AG10803 (cell line): ENCODE measurements at regions not wholly inside any gene's neighbourhood (a gene's known extent, or its start where the extent isn't known, plus 50 kb on each side); places are given as distances from the start of the nearest gene placed in this dataset.
"Not testable (repeated sequence)": the region's sequence is repeated elsewhere in the genome, so short reads cannot be mapped to it uniquely, and the experiment has no call there.

Source experiments
- DNase-seq: peaks from one replicate; pipeline ENCODE4 v3.0.0; 2010; ENCODE audit warnings: low read depth
- H3K4me3 ChIP-seq: 2 replicates; pipeline ENCODE4 v1.5.1; 2011; ENCODE audit warnings: mild to moderate bottlenecking, low read length, control low read depth
- TF ChIP-seq, protein P1 (sequence below): conservative IDR thresholded peaks from 2 replicates; pipeline ENCODE4 v1.5.1; 2011; ENCODE audit warnings: mild to moderate bottlenecking, low read length, control low read depth, inconsistent platforms

DNA sequence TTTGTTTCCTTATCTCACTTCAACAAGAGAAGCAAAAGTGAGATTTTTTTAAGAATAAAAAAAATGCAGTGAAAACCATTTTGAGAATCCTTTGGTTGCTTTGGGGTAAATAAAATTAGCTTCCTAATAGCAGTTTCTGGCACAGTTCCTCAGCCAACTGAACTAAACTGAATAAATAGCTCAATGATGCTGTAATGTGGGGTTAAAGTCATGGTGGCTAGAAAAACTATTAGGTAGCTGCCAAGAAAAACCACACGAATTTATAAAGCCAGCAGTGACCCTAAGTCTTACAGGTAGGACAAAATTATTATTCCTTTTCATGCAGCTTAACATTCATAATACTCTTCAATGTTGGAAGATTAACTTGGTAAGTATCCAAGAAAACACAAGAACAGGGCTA lies 142.4 kb downstream of the APIP start:
- no peak for DNase-seq
- H3K4me3 ChIP-seq = no peak overlapping the region
- TF ChIP-seq, protein P1, sequence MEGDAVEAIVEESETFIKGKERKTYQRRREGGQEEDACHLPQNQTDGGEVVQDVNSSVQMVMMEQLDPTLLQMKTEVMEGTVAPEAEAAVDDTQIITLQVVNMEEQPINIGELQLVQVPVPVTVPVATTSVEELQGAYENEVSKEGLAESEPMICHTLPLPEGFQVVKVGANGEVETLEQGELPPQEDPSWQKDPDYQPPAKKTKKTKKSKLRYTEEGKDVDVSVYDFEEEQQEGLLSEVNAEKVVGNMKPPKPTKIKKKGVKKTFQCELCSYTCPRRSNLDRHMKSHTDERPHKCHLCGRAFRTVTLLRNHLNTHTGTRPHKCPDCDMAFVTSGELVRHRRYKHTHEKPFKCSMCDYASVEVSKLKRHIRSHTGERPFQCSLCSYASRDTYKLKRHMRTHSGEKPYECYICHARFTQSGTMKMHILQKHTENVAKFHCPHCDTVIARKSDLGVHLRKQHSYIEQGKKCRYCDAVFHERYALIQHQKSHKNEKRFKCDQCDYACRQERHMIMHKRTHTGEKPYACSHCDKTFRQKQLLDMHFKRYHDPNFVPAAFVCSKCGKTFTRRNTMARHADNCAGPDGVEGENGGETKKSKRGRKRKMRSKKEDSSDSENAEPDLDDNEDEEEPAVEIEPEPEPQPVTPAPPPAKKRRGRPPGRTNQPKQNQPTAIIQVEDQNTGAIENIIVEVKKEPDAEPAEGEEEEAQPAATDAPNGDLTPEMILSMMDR = no peak

DNA sequence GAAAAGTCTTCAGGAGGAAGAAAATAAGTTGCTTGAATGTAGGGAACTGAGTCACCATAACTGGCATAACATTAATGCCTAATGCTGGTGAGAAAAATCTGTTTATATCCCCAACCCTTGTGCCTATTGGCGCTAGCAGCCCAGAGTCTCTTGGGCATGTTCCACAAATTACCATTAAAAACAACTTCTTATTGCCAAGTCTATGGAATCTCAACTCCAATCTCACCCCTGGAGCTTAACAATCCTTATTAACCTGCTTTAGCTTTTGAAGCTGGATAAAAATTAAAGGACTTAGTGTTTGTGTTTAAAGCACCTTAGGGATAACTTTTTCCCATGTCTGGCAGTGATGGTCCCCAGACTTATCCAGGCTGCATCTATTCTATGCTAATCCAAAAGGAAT lies 143.0 kb downstream of the APIP start:
- no peak for DNase-seq
- TF ChIP-seq, protein P1 = no peak
- H3K4me3 ChIP-seq = no peak overlapping the region

DNA sequence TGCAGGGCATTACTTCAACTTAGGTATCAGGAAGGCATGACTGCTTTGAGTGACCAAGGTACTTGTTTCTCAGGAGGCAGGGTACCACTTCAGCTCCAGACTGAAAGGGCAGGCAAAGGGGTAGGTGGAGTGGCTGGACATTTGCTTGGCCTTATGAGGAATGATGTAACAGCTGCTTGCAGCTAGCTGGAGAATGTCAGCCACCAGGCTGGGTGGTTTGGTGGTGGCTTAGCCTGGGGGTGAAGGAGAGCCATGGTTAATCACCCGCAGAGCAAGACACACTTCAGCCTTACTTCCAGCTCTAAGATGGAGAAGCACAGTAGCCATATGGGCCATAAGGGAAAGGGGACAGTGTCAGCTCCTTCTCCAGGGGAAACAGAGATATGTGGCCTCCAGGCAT lies 146.1 kb downstream of the APIP start:
- no peak overlapping the region for H3K4me3 ChIP-seq
- TF ChIP-seq, protein P1 = no peak
- DNase-seq = no peak

DNA sequence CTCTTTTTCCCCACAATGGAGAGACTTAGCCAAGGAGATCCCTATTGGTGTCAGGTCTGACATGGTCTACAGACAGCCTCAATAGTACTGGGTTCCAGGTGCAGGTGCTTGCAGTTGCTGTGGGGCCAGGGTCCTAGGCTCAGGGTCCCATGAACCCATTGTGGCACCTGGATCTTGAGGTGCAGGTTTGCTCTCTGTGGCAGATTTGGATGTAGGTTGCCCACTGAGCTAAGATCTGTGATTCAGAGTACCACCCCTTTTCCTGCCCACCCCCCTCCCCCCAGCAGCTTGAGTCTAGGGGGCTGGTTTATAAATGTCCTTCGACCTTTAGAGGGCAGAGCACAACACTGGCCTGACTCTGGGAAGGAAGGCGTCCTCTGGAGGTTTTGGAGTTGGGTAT lies 147.0 kb downstream of the APIP start:
- no peak for DNase-seq
- no peak overlapping the region for H3K4me3 ChIP-seq
- TF ChIP-seq, protein P1 = no peak

DNA sequence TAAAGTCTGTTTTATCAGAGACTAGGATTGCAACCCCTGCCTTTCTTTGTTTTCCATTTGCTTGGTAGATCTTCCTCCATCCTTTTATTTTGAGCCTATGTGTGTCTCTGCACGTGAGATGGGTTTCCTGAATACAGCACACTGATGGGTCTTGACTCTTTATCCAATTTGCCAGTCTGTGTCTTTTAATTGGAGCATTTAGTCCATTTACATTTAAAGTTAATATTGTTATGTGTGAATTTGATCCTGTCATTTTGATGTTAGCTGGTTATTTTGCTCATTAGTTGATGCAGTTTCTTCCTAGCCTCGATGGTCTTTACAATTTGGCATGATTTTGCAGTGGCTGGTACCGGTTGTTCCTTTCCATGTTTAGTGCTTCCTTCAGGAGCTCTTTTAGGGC lies 141.7 kb downstream of the EHF start:
- not testable (repeated sequence) for H3K4me3 ChIP-seq, DNase-seq

DNA sequence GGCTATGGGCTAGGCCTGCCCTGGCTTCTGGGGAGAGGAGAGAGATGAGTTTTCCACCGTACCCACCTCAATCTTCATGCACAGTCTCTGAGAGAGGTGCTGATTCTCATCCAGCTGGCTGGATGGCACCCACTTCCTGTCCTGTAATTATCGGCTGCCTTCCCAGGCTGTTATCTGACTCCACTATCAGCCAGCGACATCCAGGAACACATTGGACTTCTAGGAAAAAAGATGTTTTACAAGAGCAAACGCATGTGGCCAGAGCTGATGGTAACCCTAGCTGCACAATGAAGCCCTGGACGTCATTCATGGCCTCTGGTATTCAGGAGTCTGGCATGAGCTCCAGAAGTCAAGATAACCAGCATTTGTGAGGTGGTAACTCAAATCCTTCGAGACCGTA lies 137.4 kb downstream of the EHF start:
- H3K4me3 ChIP-seq = no peak overlapping the region
- TF ChIP-seq, protein P1 = no peak
- no peak for DNase-seq

DNA sequence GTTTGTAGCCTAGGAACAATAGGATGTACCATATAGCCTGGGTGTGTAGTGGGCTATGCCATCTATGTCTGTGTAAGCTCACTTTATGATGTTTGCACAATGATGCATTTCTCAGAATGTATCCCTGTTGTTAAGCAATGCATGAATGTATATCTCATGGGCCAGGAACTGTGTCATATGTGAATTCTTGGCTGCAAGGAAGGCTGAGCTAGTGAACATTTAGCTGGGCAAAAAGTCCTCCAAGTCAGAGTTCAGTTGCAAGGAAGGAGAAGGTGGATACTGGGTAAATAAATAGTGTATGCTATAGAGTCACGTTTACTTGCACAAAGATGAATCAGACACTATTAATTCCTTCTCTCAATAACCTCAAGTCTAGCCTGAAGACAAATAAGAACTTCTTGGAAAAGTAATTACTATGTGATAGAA lies 136.1 kb downstream of the EHF start:
- no peak overlapping the region for H3K4me3 ChIP-seq
- TF ChIP-seq, protein P1 = no peak
- DNase-seq = no peak

DNA sequence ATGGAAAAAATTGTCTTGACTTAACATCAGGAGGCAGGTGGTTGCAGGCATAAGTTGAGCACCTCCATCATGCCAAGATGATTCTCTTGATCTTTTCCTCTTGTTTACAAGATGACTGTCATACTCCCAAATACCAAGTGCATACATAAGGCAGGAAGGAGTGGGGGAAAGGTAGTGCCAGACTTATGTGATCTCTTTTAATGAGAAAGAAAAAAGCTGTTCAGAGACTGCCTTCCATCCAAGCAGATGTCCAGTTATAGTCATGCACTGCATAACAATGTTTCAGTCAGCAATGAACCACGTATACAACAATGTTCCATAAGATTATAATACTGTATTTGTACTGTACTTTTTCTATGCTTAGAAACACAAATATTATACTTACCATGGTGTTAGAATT lies 135.7 kb downstream of the EHF start:
- no peak for DNase-seq
- H3K4me3 ChIP-seq = no peak overlapping the region
- TF ChIP-seq, protein P1 = no peak
